GM23248 (cell line): ENCODE measurements at regions not wholly inside any gene's neighbourhood (a gene's known extent, or its start where the extent isn't known, plus 50 kb on each side); places are given as distances from the start of the nearest gene placed in this dataset.

Experiments used
- EZH2 ChIP-seq: fragments of 200-600 bp; sonication (generic); IDR thresholded peaks from 2 replicates; pipeline ENCODE4 v1.6.1; 2018; ENCODE audit warnings: antibody characterized with exemption, mild to moderate bottlenecking; ENCODE audit not compliant: insufficient read depth, poor library complexity, severe bottlenecking
- EZH2phosphoT487 ChIP-seq: fragments of 200-600 bp; sonication (generic); IDR thresholded peaks from 2 replicates; pipeline ENCODE4 v1.6.1; 2018; ENCODE audit warnings: antibody characterized with exemption, moderate library complexity, mild to moderate bottlenecking, low read depth; ENCODE audit not compliant: insufficient read depth

DNA sequence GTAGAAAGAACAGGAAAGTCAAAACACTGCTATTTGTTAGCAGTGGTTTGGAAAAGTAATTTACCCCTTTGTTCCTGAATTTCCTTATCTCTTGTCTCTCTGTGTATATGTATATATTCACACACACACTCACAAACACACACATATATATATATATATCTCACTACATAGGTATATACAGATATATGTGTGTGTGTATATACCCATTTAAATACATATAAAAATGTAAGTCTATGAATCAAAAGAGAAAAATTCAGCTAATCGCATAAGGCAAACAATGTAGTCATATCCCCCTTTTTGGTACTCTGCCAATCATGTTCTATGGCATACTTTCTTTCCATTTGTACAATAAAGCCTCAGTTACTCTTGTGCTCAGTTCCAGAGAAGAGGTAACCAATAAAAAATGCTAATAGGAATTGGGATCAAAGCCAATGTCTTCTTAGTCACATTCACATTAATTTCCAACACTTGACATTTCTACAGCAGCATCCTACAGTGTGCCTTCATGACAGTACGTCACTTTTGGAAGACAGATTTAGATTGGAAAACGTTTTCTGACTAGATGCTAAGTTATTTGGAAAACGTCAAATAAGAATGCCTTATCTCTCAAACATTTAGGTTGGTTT is 94.6 kb downstream of the MC4R start:
- no peak for TF ChIP-seq EZH2
- no peak for TF ChIP-seq EZH2phosphoT487
